WTC11 (cell line): ENCODE measurements at regions not wholly inside any gene's neighbourhood (a gene's known extent, or its start where the extent isn't known, plus 50 kb on each side); places are given as distances from the start of the nearest gene placed in this dataset.

Source experiments
- ATAC-seq: fragments of 200-7000 bp; cut with Tn5 transposase; 2 replicates; pipeline ENCODE4 v1.10.0; 2021; ENCODE audit warnings: mild to moderate bottlenecking, moderate library complexity
- CTCF ChIA-PET: fragments of 300-600 bp; sonication (Branson Sonifier 250); formaldehyde crosslinking; loops from one replicate; lab custom pipeline; 2021; ENCODE audit warnings: antibody characterized with exemption; lab: Charles Lee
- POLR2A ChIA-PET: fragments of 350-600 bp; sonication (Branson Sonifier 250); formaldehyde crosslinking; loops from one replicate; lab custom pipeline; 2021; ENCODE audit warnings: antibody characterized with exemption; lab: Charles Lee
- DNase-seq: peaks from one replicate; pipeline ENCODE4 v3.0.0; 2021; ENCODE audit warnings: low spot score
- H3K27ac Mint-ChIP-seq: 2 replicates; pipeline ENCODE4 v1.8.0; 2021; ENCODE audit warnings: mixed read lengths
- H3K27me3 Mint-ChIP-seq: 2 replicates; pipeline ENCODE4 v1.8.0; 2021; ENCODE audit warnings: low read depth, mild to moderate bottlenecking, moderate library complexity, mixed read lengths
- H3K36me3 Mint-ChIP-seq: 2 replicates; pipeline ENCODE4 v1.8.0; 2021; ENCODE audit warnings: mixed read lengths
- H3K4me1 Mint-ChIP-seq: 2 replicates; pipeline ENCODE4 v1.8.0; 2022; ENCODE audit warnings: mixed read lengths
- H3K4me3 Mint-ChIP-seq: 2 replicates; pipeline ENCODE4 v1.8.0; 2021; ENCODE audit warnings: mild to moderate bottlenecking, moderate library complexity, mixed read lengths
- H3K9me3 Mint-ChIP-seq: 2 replicates; pipeline ENCODE4 v1.8.0; 2021; ENCODE audit warnings: mixed read lengths
- ARID4B ChIP-seq: sonication (generic); formaldehyde crosslinking; IDR thresholded peaks from 2 replicates; pipeline ENCODE4 v1.8.0; 2023; ENCODE audit warnings: missing genetic modification reagents, mild to moderate bottlenecking, borderline replicate concordance
- ESRRA ChIP-seq: sonication (generic); formaldehyde crosslinking; IDR thresholded peaks from 2 replicates; pipeline ENCODE4 v1.8.1; 2022; ENCODE audit warnings: mild to moderate bottlenecking, missing genetic modification reagents, borderline replicate concordance
- ETV6 ChIP-seq: sonication (generic); formaldehyde crosslinking; IDR thresholded peaks from 2 replicates; pipeline ENCODE4 v1.8.1; 2022; ENCODE audit warnings: mild to moderate bottlenecking, missing genetic modification reagents
- GABPB1 ChIP-seq: sonication (generic); formaldehyde crosslinking; IDR thresholded peaks from 2 replicates; pipeline ENCODE4 v1.8.1; 2023; ENCODE audit warnings: mild to moderate bottlenecking, missing genetic modification reagents
- GRHL2 ChIP-seq: fragments of 250-450 bp; sonication (Bioruptor Pico); IDR thresholded peaks from 2 replicates; pipeline ENCODE4 v1.8.0; 2022; ENCODE audit warnings: mild to moderate bottlenecking, moderate library complexity; ENCODE audit not compliant: insufficient replicate concordance, severe bottlenecking
- IRF1 ChIP-seq: sonication (generic); formaldehyde crosslinking; IDR thresholded peaks from 2 replicates; pipeline ENCODE4 v1.8.0; 2023; ENCODE audit warnings: missing genetic modification reagents
- JAZF1 ChIP-seq: fragments of 250-450 bp; sonication (Bioruptor Pico); IDR thresholded peaks from 2 replicates; pipeline ENCODE4 v1.9.0; 2021; ENCODE audit warnings: moderate library complexity, mild to moderate bottlenecking, inconsistent platforms
- NR1H2 ChIP-seq: sonication (generic); formaldehyde crosslinking; IDR thresholded peaks from 2 replicates; pipeline ENCODE4 v1.9.0; 2021; ENCODE audit warnings: mild to moderate bottlenecking, moderate library complexity, missing genetic modification reagents
- SMAD4 ChIP-seq: sonication (generic); formaldehyde crosslinking; IDR thresholded peaks from 2 replicates; pipeline ENCODE4 v1.8.0; 2022; ENCODE audit warnings: mild to moderate bottlenecking, missing genetic modification reagents
- SP1 ChIP-seq: sonication (generic); formaldehyde crosslinking; conservative IDR thresholded peaks from 2 replicates; pipeline ENCODE4 v1.8.1; 2022; ENCODE audit warnings: missing genetic modification reagents
- STAT6 ChIP-seq: sonication (generic); formaldehyde crosslinking; conservative IDR thresholded peaks from 2 replicates; pipeline ENCODE4 v1.8.1; 2023; ENCODE audit warnings: mild to moderate bottlenecking, low read depth, missing genetic modification reagents, moderate library complexity
- USF1 ChIP-seq: sonication (generic); formaldehyde crosslinking; IDR thresholded peaks from 2 replicates; pipeline ENCODE4 v1.8.0; 2022; ENCODE audit warnings: mild to moderate bottlenecking, missing genetic modification reagents
- USF2 ChIP-seq: sonication (generic); formaldehyde crosslinking; IDR thresholded peaks from 2 replicates; pipeline ENCODE4 v1.8.1; 2023; ENCODE audit warnings: mild to moderate bottlenecking, missing genetic modification reagents, moderate library complexity
- ZBTB21 ChIP-seq: sonication (generic); formaldehyde crosslinking; IDR thresholded peaks from 2 replicates; pipeline ENCODE4 v1.8.1; 2023; ENCODE audit warnings: mild to moderate bottlenecking, missing genetic modification reagents, borderline replicate concordance
- ZMAT4 ChIP-seq: fragments of 250-450 bp; sonication (Bioruptor Pico); IDR thresholded peaks from 2 replicates; pipeline ENCODE4 v1.9.0; 2021; ENCODE audit warnings: mild to moderate bottlenecking
- ZNF263 ChIP-seq: sonication (generic); formaldehyde crosslinking; IDR thresholded peaks from 2 replicates; pipeline ENCODE4 v1.8.1; 2022; ENCODE audit warnings: low read depth, mild to moderate bottlenecking, moderate library complexity, missing genetic modification reagents
- ZNF317 ChIP-seq: sonication (generic); formaldehyde crosslinking; IDR thresholded peaks from 2 replicates; pipeline ENCODE4 v1.8.1; 2023; ENCODE audit warnings: low read depth, mild to moderate bottlenecking, moderate library complexity, missing genetic modification reagents, borderline replicate concordance
- ZNF396 ChIP-seq: fragments of 250-450 bp; sonication (Bioruptor Pico); IDR thresholded peaks from 2 replicates; pipeline ENCODE4 v1.8.0; 2021; ENCODE audit warnings: mild to moderate bottlenecking, moderate library complexity, borderline replicate concordance

- H3K27ac Mint-ChIP-seq: no peak overlapping the region
- 0 out of 2 replicates have a peak, but pooled peaks cover 2% of the 10 kb centered on the region for H3K36me3 Mint-ChIP-seq
- H3K27me3 Mint-ChIP-seq: 0 out of 2 replicates have a peak, but pooled peaks cover 3% of the 10 kb centered on the region
- ChIA-PET CTCF (no interaction called here), POLR2A (interaction anchor here (0.6 kb wide), 1 partner anchor 154 kb away, joined by 6 read pairs; no protein-coding TSS in a partner anchor)
- ATAC-seq: no peak
- TF ChIP-seq SP1 (CRISPR knock-in tag): no peak
- TF ChIP-seq USF1 (CRISPR knock-in tag): no peak
- no peak for TF ChIP-seq GRHL2 (CRISPR knock-in tag)
- no peak for TF ChIP-seq ZMAT4 (CRISPR knock-in tag)
- TF ChIP-seq ZNF263 (CRISPR knock-in tag): no peak
- TF ChIP-seq SMAD4 (CRISPR knock-in tag): no peak
- TF ChIP-seq JAZF1 (CRISPR knock-in tag): no peak
- TF ChIP-seq ESRRA (CRISPR knock-in tag): no peak
- TF ChIP-seq ZBTB21: no peak
- TF ChIP-seq ETV6 (CRISPR knock-in tag): no peak
- TF ChIP-seq USF2 (CRISPR knock-in tag): no peak
- no peak for TF ChIP-seq STAT6 (CRISPR knock-in tag)
- no peak for TF ChIP-seq ZNF396
- no peak for TF ChIP-seq ZNF317 (CRISPR knock-in tag)
- TF ChIP-seq GABPB1 (CRISPR knock-in tag): no peak
- TF ChIP-seq ARID4B (CRISPR knock-in tag): no peak
- TF ChIP-seq NR1H2: no peak
- no peak for TF ChIP-seq IRF1 (CRISPR knock-in tag)
- peaks cover 15% of the 10 kb centered on the region for H3K9me3 Mint-ChIP-seq
- DNase-seq: no peak
- H3K4me1 Mint-ChIP-seq: peaks cover 4% of the 10 kb centered on the region
- H3K4me3 Mint-ChIP-seq: no peak overlapping the region
Measured at GRCh38 chr6:159456349-159456748, 236.7 kb downstream of the SOD2 start.
